Neuronal stem cell (in vitro differentiated cells): ENCODE measurements at regions not wholly inside any gene's neighbourhood (a gene's known extent, or its start where the extent isn't known, plus 50 kb on each side); places are given as distances from the start of the nearest gene placed in this dataset.

ENCODE experiments used
- DNase-seq: peaks from one replicate; pipeline ENCODE4 v3.0.0-alpha.2; 2013; ENCODE audit warnings: low spot score
- H2AFZ ChIP-seq: one replicate; pipeline ENCODE4 v1.6.1; 2013; ENCODE audit warnings: mild to moderate bottlenecking, low read length, inconsistent platforms
- H2AK5ac ChIP-seq: 2 replicates; pipeline ENCODE4 v1.6.1; 2013; ENCODE audit warnings: low read depth, mild to moderate bottlenecking, inconsistent platforms, low read length, moderate library complexity, mixed read lengths
- H2BK120ac ChIP-seq: 2 replicates; pipeline ENCODE4 v1.6.1; 2013; ENCODE audit warnings: low read depth, mild to moderate bottlenecking, inconsistent platforms, low read length, moderate library complexity, mixed read lengths
- H2BK12ac ChIP-seq: one replicate; pipeline ENCODE4 v1.6.1; 2013; ENCODE audit warnings: low read length, inconsistent platforms
- H2BK15ac ChIP-seq: 2 replicates; pipeline ENCODE4 v1.6.1; 2013; ENCODE audit warnings: mild to moderate bottlenecking, low read length, inconsistent platforms, mixed read lengths
- H2BK5ac ChIP-seq: one replicate; pipeline ENCODE4 v1.6.1; 2013; ENCODE audit warnings: inconsistent platforms, mild to moderate bottlenecking, low read length, moderate library complexity
- H3K14ac ChIP-seq: one replicate; pipeline ENCODE4 v1.6.1; 2013; ENCODE audit warnings: low read length, inconsistent platforms
- H3K18ac ChIP-seq: 2 replicates; pipeline ENCODE4 v1.6.1; 2013; ENCODE audit warnings: low read length, inconsistent platforms
- H3K23ac ChIP-seq: 2 replicates; pipeline ENCODE4 v1.6.1; 2013; ENCODE audit warnings: low read depth, mild to moderate bottlenecking, mixed read lengths, low read length, inconsistent platforms; ENCODE audit not compliant: poor library complexity
- H3K27ac ChIP-seq: replicated peaks from 3 replicates; pipeline ENCODE4 v1.5.1; 2013; ENCODE audit warnings: low read length, inconsistent platforms
- H3K27me3 ChIP-seq, 3 experiments: 2 replicates each; pipeline ENCODE4 v1.6.1; 2013; ENCODE audit warnings: low read length in 3 of 3, mild to moderate bottlenecking in 2 of 3, inconsistent platforms in 1 of 3, low read depth in 1 of 3, mixed read lengths in 1 of 3, moderate library complexity in 1 of 3; ENCODE audit not compliant: control insufficient read depth in 3 of 3, insufficient read depth in 3 of 3
- H3K36me3 ChIP-seq, 2 donors: replicated peaks in 1 of 2; 2 replicates each; pipeline ENCODE4 v1.6.1; 2013; ENCODE audit warnings: low read length in 2 of 2; ENCODE audit not compliant: control insufficient read depth in 2 of 2, insufficient read depth in 2 of 2
- H3K4ac ChIP-seq: 2 replicates; pipeline ENCODE4 v1.6.1; 2013; ENCODE audit warnings: inconsistent platforms, mild to moderate bottlenecking, low read length, moderate library complexity
- H3K4me1 ChIP-seq, 2 donors: 1 replicate in 1 of 2; 2 replicates in 1 of 2; pipeline ENCODE4 v1.6.1; 2013; ENCODE audit warnings: low read length in 2 of 2, low read depth in 1 of 2; ENCODE audit not compliant: control insufficient read depth in 2 of 2, insufficient read depth in 1 of 2
- H3K4me2 ChIP-seq: one replicate; pipeline ENCODE4 v1.6.1; 2013; ENCODE audit warnings: mild to moderate bottlenecking, low read length, inconsistent platforms; ENCODE audit not compliant: insufficient read depth, poor library complexity, severe bottlenecking
- H3K4me3 ChIP-seq, 2 donors: 2 replicates each; pipeline ENCODE4 v1.5.1; 2013; ENCODE audit warnings: low read length in 2 of 2, mild to moderate bottlenecking in 2 of 2, inconsistent platforms in 1 of 2, moderate library complexity in 1 of 2
- H3K79me1 ChIP-seq: one replicate; pipeline ENCODE4 v1.6.1; 2013; ENCODE audit warnings: low read depth, mild to moderate bottlenecking, inconsistent platforms, low read length, moderate library complexity
- H3K9ac ChIP-seq: one replicate; pipeline ENCODE4 v1.6.1; 2013; ENCODE audit warnings: mild to moderate bottlenecking, low read depth, low read length, inconsistent platforms; ENCODE audit not compliant: poor library complexity
- H3K9me3 ChIP-seq, 2 donors: replicated peaks in 1 of 2; 2 replicates each; pipeline versions ENCODE3 to v1.6.1; 2013; ENCODE audit warnings: low read length in 2 of 2, mild to moderate bottlenecking in 2 of 2, inconsistent platforms in 1 of 2, low read depth in 1 of 2, mixed read lengths in 1 of 2, moderate library complexity in 1 of 2; ENCODE audit not compliant: control insufficient read depth in 2 of 2, insufficient read depth in 1 of 2
- H4K8ac ChIP-seq: one replicate; pipeline ENCODE4 v1.6.1; 2013; ENCODE audit warnings: low read depth, mild to moderate bottlenecking, inconsistent platforms, low read length, moderate library complexity
- H4K91ac ChIP-seq: one replicate; pipeline ENCODE4 v1.6.1; 2013; ENCODE audit warnings: low read length, low read depth, mild to moderate bottlenecking, inconsistent platforms; ENCODE audit not compliant: poor library complexity
- WGBS, 2 donors: extraction: QIAGEN DNeasy Blood & Tissue Kit; methylation state at CpG; one replicate each; pipeline ENCODE4 v1.1.7; 2013; ENCODE audit warnings: missing lambda C conversion rate in 2 of 2, mixed read lengths in 1 of 2; ENCODE audit not compliant: insufficient read length in 2 of 2, insufficient replicate concordance in 1 of 2; ENCODE audit errors: extremely low coverage in 2 of 2; 5-methylcytosine and 5-hydroxymethylcytosine counted together

GRCh38 chr13:62779161-62779560, 1363.5 kb upstream of the PCDH20 start:
- no peak overlapping the region for H3K9ac ChIP-seq
- DNase-seq: no peak
- no peak overlapping the region for H2AK5ac ChIP-seq
- H2BK5ac ChIP-seq: no peak overlapping the region
- H4K8ac ChIP-seq: no peak overlapping the region
- H3K4me2 ChIP-seq: no peak overlapping the region
- no peak overlapping the region for H4K91ac ChIP-seq
- H3K79me1 ChIP-seq: no peaks in the 10 kb centered on the region
- H2BK15ac ChIP-seq: no peak overlapping the region
- peaks cover 0 to 2% of the 10 kb centered on the region in 2 donors for H3K4me1 ChIP-seq
- H3K27me3 ChIP-seq: no peaks in the 10 kb centered on the region
- no peak overlapping the region for H3K18ac ChIP-seq
- H3K36me3 ChIP-seq: no peaks in the 10 kb centered on the region
- no peak overlapping the region for H3K27ac ChIP-seq
- H2BK12ac ChIP-seq: no peak overlapping the region
- H2AFZ ChIP-seq: peak overlapping the region; percentile 86
- WGBS, 2 donors: no CpG with 5 or more reads among the region's 6 CpGs
- no peak overlapping the region for H3K4me3 ChIP-seq
- no peaks in the 10 kb centered on the region for H3K9me3 ChIP-seq
- no peak overlapping the region for H3K23ac ChIP-seq
- H3K14ac ChIP-seq: no peak overlapping the region
- no peak overlapping the region for H3K4ac ChIP-seq
- no peak overlapping the region for H2BK120ac ChIP-seq

- no peak overlapping the region for H3K4ac ChIP-seq
- H2AFZ ChIP-seq: peak overlapping the region; percentile 59
- no peak overlapping the region for H2BK12ac ChIP-seq
- no peaks in the 10 kb centered on the region for H3K36me3 ChIP-seq
- H2AK5ac ChIP-seq: no peak overlapping the region
- no peaks in the 10 kb centered on the region for H3K9me3 ChIP-seq
- no peaks in the 10 kb centered on the region for H3K27me3 ChIP-seq
- no peaks in the 10 kb centered on the region for H3K4me1 ChIP-seq
- no CpG with 5 or more reads among the region's 9 CpGs for WGBS, 2 donors
- no peak overlapping the region for H2BK120ac ChIP-seq
- H3K27ac ChIP-seq: no peak overlapping the region
- no peak overlapping the region for H3K14ac ChIP-seq
- H3K23ac ChIP-seq: peak overlapping the region; percentile 8
- no peak overlapping the region for H3K4me3 ChIP-seq
- no peaks in the 10 kb centered on the region for H3K79me1 ChIP-seq
- H4K91ac ChIP-seq: no peak overlapping the region
- H4K8ac ChIP-seq: no peak overlapping the region
- no peak overlapping the region for H3K18ac ChIP-seq
- no peak overlapping the region for H3K9ac ChIP-seq
- H2BK15ac ChIP-seq: no peak overlapping the region
- DNase-seq: no peak
- no peak overlapping the region for H2BK5ac ChIP-seq
- no peak overlapping the region for H3K4me2 ChIP-seq
Observed at GRCh38 chr13:62767473-62767872, 1351.8 kb upstream of the PCDH20 start.

- Histone ChIP-seq H3K18ac (no peak overlapping the region), H2BK15ac (no peak overlapping the region), H3K23ac (no peak overlapping the region), H3K27me3 (no peaks in the 10 kb centered on the region), H3K4me1 (no peaks in the 10 kb centered on the region), H3K79me1 (no peaks in the 10 kb centered on the region), H3K36me3 (no peaks in the 10 kb centered on the region), H2AFZ (no peak overlapping the region), H2BK12ac (no peak overlapping the region), H4K91ac (no peak overlapping the region), H3K9me3 (no peaks in the 10 kb centered on the region), H3K14ac (no peak overlapping the region), H3K4me2 (no peak overlapping the region), H4K8ac (no peak overlapping the region), H2AK5ac (no peak overlapping the region), H3K9ac (no peak overlapping the region), H2BK5ac (no peak overlapping the region), H3K27ac (no peak overlapping the region), H3K4me3 (no peak overlapping the region), H2BK120ac (no peak overlapping the region), H3K4ac (no peak overlapping the region)
- DNase-seq: no peak
- no CpG with 5 or more reads among the region's 1 CpG for WGBS, 2 donors
Observed at GRCh38 chr13:62760724-62761123, 1345.1 kb upstream of the PCDH20 start.

- H3K36me3 ChIP-seq: no peaks in the 10 kb centered on the region
- H2BK12ac ChIP-seq: no peak overlapping the region
- peak overlapping the region; percentile 28 for H2AFZ ChIP-seq
- WGBS, 2 donors: no CpG with 5 or more reads among the region's 2 CpGs
- H3K9me3 ChIP-seq: no peaks in the 10 kb centered on the region
- no peak overlapping the region for H3K18ac ChIP-seq
- H3K23ac ChIP-seq: no peak overlapping the region
- H3K4me1 ChIP-seq: no peaks in the 10 kb centered on the region
- no peak overlapping the region for H4K91ac ChIP-seq
- H2BK120ac ChIP-seq: no peak overlapping the region
- no peak overlapping the region for H3K27ac ChIP-seq
- DNase-seq: no peak
- no peak overlapping the region for H4K8ac ChIP-seq
- no peak overlapping the region for H3K4ac ChIP-seq
- no peaks in the 10 kb centered on the region for H3K27me3 ChIP-seq
- no peak overlapping the region for H3K9ac ChIP-seq
- H3K14ac ChIP-seq: no peak overlapping the region
- H2BK15ac ChIP-seq: no peak overlapping the region
- no peak overlapping the region for H2AK5ac ChIP-seq
- H3K4me3 ChIP-seq: no peak overlapping the region
- no peak overlapping the region for H3K4me2 ChIP-seq
- H2BK5ac ChIP-seq: no peak overlapping the region
- H3K79me1 ChIP-seq: no peaks in the 10 kb centered on the region
Observed at GRCh38 chr13:62747629-62748028, 1332.0 kb upstream of the PCDH20 start.
